Left renal pelvis (tissue), 4 donors: ENCODE measurements at regions not wholly inside any gene's neighbourhood (a gene's known extent, or its start where the extent isn't known, plus 50 kb on each side); places are given as distances from the start of the nearest gene placed in this dataset.

Experiments
- DNase-seq, 4 donors: peaks; one replicate each; pipeline ENCODE4 v3.0.0-alpha.2; 2013; ENCODE audit warnings: low read depth in 4 of 4, low spot score in 3 of 4

DNA sequence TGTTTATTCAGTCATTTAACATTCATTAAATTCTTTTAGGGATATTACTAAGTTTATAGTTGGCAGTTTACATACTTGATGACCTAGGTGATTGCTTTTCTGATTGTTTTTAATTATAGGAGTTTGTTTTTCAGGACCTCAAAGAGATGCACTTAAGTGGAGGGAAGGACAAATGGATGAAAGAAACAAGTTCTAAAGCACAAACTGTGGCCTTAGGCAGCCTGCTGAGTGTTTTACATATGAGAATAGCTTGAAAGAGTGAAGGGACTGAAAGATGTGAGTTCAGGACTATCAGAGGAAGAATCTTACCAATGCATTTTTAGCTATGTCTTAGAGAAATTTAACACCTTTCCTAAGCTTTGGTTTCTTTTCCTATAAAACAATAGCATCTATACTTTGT lies 402.6 kb downstream of the KLF12 start:
- DNase-seq: no peak

DNA sequence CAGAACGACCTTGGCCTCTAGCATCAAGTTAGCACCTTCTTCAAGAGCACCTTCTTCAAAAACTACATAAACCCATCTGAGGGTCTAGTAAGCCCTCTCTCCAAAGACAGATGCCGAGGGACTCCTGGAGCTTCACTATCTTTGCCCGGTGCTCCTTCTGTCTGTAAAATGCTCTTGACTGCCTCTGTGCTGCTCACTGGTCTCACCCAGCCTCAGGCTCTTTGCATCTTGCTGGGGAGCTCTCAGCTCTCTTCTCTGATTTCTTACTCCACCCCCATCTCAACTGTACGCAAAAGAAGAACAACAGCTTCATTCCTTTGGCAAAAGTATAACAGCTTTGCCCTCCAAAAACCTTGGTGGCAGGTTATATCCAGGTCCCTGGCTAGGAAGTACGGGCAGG lies 404.2 kb downstream of the KLF12 start:
- DNase-seq: no peak

DNA sequence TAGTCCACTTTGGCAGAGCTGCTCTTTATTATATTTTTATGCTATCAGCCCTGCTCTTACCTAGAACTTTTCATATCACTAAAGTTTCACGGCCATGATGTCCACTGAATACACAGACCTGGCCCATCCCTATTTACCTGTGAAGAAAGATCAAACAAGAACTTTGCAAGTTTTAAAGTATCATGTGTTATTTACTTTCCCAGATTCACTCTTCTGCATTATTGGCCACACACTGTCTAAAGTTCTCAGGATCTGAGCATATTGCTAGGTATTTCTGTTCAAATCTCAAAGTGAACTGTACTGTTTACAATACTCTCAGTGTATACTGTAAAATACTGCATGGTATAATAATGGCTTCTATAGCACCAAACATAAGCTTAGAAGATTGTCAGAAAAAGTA lies 405.2 kb downstream of the KLF12 start:
- DNase-seq: no peak

DNA sequence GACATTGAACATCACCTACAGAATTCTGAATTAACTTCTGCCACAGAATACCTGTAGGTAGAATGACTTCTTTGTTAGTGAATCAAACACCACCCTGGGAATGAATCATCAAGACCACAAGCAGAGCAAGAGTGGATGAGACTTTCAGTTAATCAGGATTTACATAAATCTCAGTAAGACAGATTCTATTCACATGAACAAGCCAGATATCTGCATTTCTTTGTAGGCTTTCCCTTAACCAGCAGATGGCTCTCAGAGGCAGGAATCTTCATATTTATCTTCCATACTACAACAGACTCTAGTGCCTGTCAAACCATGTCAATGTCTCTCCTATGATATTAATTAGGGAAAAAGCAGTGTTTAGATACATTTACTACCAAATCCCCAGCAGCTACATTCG lies 412.1 kb downstream of the KLF12 start:
- no peak for DNase-seq

DNA sequence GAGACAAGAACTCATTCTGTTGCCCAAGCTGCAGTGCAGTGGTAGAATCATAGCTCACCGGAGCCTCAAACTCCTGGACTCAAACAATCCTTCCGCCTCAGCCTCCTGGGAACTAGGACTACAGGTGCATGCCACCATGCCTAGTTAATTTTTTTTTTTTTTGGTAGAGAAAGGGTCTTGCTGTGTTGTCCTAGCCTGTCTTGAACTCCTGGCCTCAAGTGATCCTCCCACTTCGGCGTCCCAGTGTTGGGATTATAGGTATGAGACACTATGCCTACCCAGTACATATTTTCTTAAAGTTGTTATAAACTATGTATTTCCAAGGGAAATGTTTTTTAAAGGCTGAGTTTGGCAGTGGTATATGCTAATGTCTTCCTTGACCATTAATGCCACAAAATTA lies 412.6 kb downstream of the KLF12 start:
- DNase-seq: no peak

DNA sequence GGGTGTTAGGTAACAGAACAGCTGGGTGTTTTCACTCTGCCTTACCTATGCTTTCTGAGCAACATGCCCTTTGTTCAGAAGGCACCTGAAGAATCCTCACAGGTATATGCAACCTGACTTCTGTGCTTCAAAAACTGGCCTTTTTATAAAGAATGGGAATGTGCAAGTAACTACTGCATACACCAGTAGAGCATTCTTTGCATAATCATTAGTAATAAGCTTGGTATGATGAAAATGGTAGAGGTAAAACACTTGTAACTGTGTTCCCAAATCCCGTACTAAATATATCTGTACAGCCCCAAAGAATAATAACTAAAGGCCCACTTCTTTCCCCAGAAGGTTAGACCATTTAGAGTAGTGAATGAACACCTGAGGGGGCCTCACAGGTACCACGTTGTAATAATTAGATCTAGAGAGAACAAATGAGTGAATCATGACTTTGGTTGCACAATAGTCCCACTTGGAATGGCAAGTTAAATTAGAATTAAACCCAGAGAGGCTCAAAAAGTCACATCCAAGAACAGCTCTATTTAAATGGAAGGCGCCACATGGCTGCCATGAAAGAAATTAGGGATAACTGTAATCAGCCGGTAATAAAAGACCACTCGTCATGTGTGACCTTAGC lies 413.9 kb downstream of the KLF12 start:
- no peak for DNase-seq

DNA sequence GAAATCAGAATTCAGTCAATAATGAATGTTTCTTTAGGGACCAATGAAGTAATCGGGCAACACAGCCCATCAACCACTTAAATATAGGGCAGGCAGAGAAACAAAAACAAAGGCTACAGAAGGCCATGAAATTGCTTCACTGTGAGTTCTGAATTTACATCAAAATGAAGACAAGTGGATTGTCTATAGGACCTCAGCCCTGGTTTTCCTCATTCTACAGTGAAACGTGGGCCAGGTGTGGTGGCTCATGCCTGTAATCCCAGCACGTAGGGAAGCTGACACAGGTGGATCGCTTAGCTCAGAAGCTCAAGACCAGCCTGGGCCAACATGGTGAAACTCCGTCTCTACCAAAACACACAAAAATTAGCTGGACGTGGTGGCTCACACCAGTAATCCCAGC lies 416.0 kb downstream of the KLF12 start:
- DNase-seq: no peak

DNA sequence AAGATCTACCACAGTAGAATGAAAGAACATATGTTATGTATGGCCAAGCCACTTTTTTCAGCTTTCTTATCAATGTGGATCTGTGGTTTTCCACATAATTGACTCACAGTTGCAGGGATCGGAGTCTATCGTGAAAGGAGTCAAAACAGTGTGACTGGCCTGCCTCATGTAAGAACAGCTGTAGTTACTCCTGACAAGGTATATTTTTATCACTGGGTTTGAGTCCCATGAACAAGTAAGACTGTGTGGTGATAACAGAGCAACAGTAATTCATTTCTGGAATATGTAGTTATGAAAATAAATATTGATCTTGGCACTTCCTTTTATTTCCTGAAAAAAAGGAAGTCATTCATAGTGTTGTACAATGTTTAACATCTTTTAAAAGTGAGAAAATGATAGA lies 416.6 kb downstream of the KLF12 start:
- DNase-seq: no peak

DNA sequence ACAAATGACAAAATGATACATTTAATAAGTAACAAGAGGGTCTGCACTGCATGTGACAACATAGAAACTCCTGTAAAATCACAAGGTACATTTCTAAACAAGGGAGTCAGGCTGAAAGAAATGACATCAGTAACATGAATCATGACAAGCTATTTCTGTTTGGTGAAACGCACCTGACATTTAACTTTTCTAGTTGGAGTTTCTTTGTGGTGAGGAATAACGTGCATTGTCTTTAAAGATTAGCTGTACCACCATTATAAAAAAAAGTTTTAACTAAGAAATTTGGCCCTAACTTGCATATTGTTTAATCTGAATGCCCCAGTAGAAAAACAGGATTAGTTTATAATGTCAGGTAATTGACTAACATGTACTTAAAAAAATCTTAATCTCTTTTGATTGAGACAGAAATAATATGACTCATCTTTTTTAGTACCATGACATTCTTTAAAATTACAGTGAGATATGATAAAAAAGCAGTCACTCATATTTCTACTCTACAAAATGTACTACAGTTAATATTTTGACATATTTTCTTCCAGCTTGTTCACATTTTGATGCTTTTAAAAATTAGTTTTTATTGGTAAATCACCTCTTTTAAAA lies 418.2 kb downstream of the KLF12 start:
- no peak for DNase-seq

DNA sequence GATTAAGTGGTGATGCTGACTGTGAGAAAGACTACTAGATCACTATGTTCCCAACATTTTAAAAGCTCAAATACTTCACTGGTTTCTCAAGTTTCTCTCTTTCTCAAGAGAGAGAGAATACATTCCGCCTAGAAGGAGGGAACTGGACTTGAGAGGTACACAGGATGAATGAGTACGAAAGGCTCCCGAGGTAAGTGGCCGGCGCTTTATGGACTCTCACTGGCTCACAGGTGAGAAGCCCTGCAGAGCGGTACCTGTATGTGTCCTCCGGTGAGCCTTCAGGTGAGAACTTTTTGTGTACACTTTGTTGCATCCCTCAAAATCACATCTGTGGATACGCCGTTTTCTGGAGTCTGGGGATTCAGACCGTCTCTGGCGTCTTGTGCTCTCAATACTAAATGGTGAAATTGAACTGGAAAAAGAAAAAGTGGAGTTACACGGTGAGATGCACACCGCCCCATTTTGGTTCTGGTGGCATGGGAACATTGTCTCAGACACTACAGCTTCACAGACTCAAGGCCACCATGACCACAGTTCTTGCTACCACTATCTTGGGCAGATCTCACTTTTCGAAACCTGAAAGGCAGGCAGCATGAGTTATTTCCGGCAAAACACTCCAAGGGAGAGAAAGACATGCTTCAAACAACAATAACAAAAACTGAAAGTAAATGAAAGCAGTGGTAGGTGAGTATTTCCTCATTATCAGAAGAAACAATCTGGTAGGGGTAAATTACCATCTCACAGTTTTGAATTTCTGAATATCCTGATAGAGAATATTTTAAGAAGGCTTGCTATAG lies 418.9 kb downstream of the KLF12 start:
- no peak for DNase-seq

DNA sequence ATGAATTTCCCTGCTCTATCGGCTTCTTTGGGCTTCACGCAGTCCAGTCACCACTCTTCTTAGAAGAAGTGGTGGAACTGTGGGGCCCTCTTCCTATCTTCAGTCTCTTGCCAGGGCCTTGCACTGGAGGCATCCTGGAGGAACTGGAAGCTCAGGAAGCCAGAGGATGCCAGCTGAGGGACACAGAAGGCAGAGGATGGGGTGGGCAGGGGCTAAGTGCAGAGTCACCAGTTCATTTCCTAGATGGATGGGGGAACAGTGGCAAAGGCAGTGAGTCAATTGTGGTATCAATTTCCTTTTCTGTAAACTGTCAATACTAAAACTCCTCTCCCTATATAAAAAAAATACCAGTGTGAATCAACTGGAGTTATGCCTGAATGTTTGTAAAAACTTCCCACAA lies 419.7 kb downstream of the KLF12 start:
- DNase-seq: no peak

DNA sequence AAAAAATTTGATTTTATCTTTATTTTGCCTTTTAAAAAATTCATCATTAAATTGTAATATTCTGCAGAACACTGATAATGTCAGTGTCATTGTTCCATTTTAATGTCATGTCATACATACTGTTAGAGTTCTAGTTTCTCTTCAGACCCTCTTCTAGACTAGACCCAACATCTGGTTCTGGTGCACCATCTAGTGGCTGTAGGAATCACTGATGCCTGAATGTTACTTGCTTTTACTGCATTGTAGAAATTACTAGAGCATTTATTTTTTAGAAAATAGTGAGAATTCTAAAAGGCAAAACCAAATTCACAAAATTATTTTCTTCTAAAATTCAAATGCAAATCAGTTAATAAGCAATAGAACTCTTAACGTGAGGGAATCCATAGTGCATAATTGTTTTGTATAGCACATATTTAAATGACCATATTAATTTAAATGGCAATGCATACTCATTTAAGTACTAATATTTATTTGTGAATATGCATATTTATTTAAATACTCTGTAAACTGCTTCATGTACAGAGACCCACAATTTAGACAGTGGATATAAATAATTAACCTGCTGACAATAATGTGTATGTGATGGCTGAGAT lies 425.7 kb downstream of the KLF12 start:
- DNase-seq: peak; percentile 19 to 58 (median 42)

DNA sequence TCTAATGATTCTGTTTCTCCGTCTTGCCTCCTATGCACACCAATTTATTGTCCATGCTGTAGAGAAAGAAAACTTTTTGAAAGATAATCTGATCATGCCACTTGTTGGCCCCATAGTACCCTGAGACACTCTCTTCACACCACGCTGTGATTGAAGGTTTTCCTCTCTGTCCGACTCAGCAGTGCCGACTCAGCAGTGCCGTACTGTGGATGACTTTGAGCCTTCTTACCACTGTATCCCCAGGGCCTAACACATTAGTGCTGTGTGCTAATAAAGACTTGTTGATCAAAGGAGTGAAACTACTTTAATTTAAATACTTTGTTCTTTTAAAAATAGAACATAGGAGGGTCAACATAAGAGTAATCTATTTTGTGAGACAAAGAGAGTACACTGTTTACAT lies 429.6 kb downstream of the KLF12 start:
- DNase-seq: no peak

DNA sequence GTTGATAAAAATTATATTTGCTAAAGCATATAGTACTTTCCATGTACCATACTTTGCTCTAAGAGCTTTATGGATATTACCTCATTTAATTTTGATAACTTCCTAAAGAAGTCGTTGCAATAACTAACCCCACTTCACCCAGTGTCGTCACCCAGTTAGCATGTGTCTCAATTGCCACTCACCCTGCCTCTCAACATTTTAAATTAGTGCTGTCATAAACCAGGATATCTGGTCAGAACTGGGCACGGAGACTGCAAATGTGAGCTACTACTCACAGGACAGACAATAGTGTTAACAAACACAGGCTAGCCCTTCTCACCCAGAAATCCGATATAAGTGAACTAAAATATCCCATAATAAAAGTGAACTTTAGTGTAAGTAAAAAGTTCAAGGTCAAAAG lies 430.6 kb downstream of the KLF12 start:
- no peak for DNase-seq

DNA sequence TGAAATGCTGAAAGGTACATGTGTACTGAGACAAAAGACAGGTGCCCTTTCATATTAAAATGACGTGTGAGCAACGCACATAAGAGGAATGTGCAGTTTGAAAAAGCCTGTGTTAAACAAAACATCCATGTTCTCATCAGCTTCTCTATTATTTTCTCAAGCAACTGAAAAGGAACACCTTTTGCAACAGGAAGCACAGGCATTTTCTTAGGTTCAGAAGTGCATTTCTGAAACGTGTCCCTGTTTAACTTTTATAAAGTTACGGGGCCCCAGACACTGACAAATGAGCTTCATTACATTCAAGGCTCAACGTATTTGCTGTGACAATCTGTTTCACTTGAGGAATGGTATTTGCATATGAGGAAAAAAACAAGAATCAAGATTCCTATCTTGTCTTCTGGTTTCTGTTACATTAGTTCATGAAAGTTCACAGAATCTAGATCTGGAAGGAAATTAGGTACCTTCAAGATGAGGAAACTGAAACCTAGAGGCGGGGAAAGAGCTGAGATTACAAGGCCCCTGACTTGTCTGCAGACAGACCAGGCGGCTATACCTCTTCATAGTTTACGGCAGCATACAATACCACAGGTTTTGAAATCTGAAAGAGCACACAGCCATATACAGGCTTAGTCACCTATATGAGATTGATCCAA lies 431.7 kb downstream of the KLF12 start:
- no peak for DNase-seq

DNA sequence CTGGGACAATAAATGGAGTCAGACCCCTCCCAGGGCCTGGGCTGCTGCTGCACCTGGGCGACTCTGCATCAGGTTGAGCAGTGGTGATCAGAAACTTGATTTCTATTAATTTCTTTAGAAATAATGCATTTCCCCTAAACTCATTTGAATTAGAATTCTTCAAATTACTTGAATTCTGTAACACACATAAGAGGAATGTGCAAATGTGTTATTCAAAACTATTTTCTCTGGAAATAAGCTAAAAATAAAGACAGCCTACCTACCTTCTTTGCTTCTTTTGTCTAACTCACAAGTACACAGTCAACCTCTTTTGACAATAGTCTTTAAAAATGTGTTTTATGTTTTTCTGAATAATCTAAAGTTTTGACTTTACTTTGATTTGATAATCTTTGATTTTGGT lies 433.0 kb downstream of the KLF12 start:
- no peak for DNase-seq

DNA sequence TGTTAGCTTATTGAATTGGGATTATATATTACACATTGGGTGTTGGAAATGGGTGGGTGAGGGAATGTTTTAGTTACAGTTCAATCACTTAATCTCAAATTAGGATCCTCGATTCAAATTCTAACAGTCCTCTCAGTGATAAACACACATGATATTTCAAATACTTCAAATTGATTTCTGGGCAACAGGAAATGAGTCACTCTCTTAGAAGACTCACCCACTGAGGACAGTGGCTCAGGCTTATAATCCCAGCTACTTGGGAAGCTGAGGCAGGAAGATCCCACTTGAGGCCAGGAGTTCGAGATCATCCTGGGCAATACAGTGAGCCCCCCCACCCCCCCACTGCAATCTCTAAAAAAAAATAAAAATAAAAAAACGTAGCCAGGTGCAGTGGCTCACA lies 435.3 kb downstream of the KLF12 start:
- DNase-seq: no peak

DNA sequence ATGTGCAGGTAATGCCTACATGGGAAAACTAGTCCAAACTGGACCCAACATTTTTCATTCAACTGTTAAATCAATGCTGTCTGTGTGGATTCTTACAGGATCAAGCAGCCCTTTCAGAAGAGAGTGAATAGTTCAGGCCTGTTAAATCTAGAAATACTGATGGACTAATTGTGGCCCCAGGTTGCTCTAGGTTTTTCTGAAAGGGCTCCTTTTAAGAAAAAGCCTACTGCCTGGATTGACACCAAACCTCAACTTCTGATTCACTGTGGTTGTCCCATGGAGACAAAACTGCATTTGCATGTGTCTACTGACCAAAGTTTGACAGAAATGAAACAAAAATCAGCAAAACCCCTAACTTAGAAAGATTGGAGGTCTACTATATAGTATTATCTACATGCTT lies 437.0 kb downstream of the KLF12 start:
- DNase-seq: no peak

DNA sequence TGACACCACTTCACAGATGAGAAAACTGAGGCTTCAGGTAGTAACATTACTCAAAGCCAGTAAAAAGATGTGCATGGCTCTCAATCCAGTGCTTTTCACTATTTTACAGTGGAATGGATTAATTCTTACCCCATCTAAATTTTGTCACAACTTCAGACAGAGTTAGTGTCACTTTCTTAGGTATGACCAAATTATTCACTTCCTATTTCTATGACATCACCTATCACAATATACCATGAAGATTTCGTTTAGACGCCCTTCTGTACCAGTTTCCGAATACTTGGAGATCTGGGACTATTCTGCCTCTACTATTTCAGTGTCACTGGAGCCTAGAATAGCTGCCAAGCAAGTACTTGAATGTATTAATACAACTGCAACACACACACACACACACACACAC lies 437.5 kb downstream of the KLF12 start:
- DNase-seq: no peak

DNA sequence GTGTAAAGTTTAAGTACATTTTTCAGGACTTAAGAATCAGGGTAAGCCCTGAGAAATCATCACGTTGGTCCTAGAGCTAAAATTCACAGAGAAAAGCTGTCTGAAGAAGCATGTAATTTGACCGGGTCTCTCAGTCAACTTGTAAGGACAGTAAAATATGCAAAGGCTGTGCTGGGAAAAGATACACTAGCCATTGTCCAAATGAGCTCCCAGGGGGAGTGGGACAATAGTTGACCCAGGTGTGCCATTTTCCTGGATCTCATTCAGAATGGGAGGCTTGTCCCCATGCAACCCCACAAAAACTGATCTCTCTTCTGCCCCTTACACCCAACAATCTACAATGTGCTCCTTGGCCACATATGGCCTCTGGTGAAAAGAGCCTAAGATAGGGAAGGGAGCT lies 437.9 kb downstream of the KLF12 start:
- DNase-seq: no peak

DNA sequence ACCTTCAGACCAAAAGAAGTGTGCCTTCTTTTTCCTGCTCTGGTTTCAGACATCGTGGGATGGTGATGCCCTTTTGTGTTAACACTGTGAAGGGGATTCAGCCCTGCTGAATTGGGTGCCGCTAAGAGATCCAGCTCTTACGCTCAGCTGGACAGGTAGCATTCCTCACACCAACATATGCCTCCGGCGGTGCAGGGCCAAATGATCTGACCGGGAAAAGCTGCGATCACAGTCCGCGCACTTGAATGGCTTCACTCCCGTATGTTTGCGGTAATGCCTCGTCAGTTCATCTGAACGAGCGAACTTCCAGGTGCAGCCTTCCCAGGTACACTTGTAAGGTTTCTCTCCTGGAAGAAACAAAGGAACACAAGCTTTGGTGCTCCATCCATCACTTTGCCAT lies 438.9 kb downstream of the KLF12 start:
- DNase-seq: no peak
